ENCODE measurements at regions not wholly inside any gene's neighbourhood (a gene's known extent, or its start where the extent isn't known, plus 50 kb on each side); places are given as distances from the start of the nearest gene placed in this dataset.

- no peak for FAIRE-seq
- Histone ChIP-seq H3K27ac (no peak overlapping the region), H3K4me3 (no peak overlapping the region), H3K4me1 (peaks cover 3% of the 10 kb centered on the region; the same call in 1 of the 3 replicates), H3K9me3 (no peaks in the 10 kb centered on the region), H3K4me2 (no peak overlapping the region)
- TF ChIP-seq USF2 (IDR thresholded peaks at IDR 0.05) (no peak), ZSCAN20 (CRISPR knock-in tag; IDR thresholded peaks at IDR 0.05) (no peak)
- POLR2A ChIA-PET = no interaction called here
- ATAC-seq = no peak
- CTCF ChIA-PET = no interaction called here
- no peak for DNase-seq (ENCODE audit: low read depth in 1 of 2, low spot score in 1 of 2)
Measured at GRCh38 chr9:72415163-72415562, 50.2 kb upstream of the ZFAND5 start.

Small RNAs in the stretch of these regions (small RNA-seq; reads per million reads assigned to genes)
- gene AL445646.1 = 0 reads per million in 6 experiments
